C4-2B (cell line): ENCODE measurements at regions not wholly inside any gene's neighbourhood (a gene's known extent, or its start where the extent isn't known, plus 50 kb on each side); places are given as distances from the start of the nearest gene placed in this dataset.

Experiments used
- ZFX ChIP-seq: fragments of 450-650 bp; IDR thresholded peaks from 2 replicates; pipeline ENCODE4 v1.6.1; 2017
- TF ChIP-seq, protein P1 (sequence below): fragments of 450-650 bp; conservative IDR thresholded peaks from 2 replicates; pipeline ENCODE4 v1.5.1; 2017; ENCODE audit warnings: mild to moderate bottlenecking

DNA sequence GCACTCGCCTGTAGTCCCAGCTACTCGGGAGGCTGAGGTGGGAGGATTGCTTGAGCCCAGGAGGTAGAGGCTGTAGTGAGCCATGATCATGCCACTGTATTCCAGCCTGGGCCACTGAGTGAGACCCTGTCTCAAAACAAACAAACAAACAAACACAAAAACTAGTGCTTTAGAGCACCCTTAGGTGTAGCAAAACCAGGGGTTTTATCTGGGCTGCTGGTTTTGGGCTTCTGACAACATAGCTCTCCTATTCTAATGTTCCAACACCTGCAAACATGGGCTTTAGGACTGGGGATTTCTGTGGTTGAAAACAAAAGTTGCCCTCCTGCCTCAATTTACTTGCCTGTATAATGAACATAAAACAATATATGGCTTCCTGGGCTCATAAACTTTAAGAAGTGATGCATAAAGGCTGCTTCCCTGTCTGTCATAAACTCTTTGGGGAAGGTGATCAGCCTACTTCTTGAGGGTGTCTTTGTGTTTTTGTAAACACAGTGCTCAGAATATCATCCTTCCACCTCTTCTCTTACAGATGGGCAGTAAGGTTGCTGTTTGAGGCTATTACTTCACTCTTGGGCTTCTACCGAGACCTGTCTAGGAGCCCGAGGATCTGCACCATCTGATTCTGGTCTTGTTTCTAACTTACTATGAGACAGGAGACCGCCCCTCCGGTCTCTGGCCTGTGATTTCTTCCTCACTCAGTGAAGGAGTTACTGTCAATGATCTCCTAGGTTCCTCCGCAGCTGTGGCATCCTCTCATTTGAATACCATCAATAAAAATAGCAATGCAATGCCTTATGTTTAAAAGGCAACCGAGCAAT lies 246.5 kb downstream of the MYCN start:
- TF ChIP-seq, protein P1, sequence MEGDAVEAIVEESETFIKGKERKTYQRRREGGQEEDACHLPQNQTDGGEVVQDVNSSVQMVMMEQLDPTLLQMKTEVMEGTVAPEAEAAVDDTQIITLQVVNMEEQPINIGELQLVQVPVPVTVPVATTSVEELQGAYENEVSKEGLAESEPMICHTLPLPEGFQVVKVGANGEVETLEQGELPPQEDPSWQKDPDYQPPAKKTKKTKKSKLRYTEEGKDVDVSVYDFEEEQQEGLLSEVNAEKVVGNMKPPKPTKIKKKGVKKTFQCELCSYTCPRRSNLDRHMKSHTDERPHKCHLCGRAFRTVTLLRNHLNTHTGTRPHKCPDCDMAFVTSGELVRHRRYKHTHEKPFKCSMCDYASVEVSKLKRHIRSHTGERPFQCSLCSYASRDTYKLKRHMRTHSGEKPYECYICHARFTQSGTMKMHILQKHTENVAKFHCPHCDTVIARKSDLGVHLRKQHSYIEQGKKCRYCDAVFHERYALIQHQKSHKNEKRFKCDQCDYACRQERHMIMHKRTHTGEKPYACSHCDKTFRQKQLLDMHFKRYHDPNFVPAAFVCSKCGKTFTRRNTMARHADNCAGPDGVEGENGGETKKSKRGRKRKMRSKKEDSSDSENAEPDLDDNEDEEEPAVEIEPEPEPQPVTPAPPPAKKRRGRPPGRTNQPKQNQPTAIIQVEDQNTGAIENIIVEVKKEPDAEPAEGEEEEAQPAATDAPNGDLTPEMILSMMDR = no peak
- TF ChIP-seq ZFX = no peak
